ENCODE measurements at regions not wholly inside any gene's neighbourhood (a gene's known extent, or its start where the extent isn't known, plus 50 kb on each side); places are given as distances from the start of the nearest gene placed in this dataset.

DNA sequence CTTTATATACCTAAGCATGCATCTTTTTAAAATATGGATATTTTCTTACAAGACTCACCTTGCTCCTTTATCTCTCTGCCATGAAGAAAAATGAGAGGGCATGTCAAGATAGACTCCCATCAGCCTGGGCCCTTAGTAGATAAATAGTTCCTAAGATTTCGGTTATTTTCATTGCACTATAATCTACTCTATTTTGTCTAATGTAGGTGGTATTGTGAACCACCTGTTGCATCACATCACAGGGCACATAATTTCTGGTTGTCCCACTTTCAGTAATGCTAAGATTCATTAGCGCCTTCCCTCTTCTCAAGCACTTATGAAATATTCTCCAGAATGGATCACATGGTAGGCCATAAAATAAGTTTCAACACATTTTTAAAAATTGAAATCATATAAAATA lies 202.5 kb upstream of the ADRA1B start:
- Histone ChIP-seq H3K27me3 (ENCODE audit: control insufficient read depth, insufficient read depth, low read length) (no peaks in the 10 kb centered on the region), H3K4me3 (ENCODE audit: low read length) (no peak overlapping the region), H3K9me3 (replicated peaks; ENCODE audit: low read length) (no peaks in the 10 kb centered on the region), H3K9ac (ENCODE audit: low read depth, low read length) (no peak overlapping the region), H3K4me2 (ENCODE audit: low read length) (no peak overlapping the region), H3K36me3 (ENCODE audit: insufficient read depth, low read length) (no peaks in the 10 kb centered on the region), H3K4me1 (ENCODE audit: control insufficient read depth, insufficient read depth, low read length) (no peaks in the 10 kb centered on the region)

DNA sequence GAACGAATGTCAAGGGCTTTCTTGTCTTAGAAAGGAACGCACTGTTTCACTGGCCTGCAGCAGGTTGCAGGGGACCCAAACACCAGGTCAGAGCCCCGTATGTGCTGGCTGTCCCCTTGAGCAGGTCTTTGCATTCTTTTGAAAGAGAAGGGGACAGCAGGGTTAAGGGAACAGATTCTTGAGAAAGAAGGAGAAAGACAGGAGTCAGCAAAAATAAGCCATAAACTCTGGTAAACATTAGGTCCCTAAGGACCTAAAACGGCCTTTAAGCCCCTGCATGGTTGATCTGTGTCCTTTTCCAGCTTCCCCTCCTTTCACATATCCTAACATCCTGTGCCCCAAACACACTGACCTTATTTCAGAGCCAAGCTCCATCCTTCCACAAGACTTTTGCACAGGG lies 190.8 kb upstream of the ADRA1B start:
- Histone ChIP-seq H3K4me1 (ENCODE audit: control insufficient read depth, insufficient read depth, low read length) (no peaks in the 10 kb centered on the region), H3K9ac (ENCODE audit: low read depth, low read length) (no peak overlapping the region), H3K9me3 (replicated peaks; ENCODE audit: low read length) (no peaks in the 10 kb centered on the region), H3K4me2 (ENCODE audit: low read length) (no peak overlapping the region), H3K27me3 (ENCODE audit: control insufficient read depth, insufficient read depth, low read length) (no peaks in the 10 kb centered on the region), H3K36me3 (ENCODE audit: insufficient read depth, low read length) (no peaks in the 10 kb centered on the region), H3K4me3 (ENCODE audit: low read length) (no peak overlapping the region)

DNA sequence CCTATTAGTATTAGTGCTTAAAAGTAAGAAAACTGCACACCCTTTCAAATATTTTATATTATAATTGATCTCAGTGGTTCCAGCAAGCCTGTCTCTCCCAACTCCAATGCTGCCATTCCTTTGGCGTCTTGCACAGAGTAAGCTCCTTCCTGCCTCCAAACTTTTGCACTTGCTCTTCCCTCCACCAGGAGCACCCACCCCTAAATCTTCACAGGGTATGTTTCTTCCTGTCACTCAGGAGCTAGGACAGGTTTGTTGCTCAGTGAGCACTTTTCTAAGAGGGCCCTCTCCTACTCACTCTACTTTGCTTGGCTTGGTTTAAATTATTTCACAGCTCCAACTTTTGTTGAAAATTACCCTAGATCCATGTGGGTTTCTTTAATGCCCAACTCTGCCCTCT lies 189.1 kb upstream of the ADRA1B start:
- Histone ChIP-seq H3K9ac (ENCODE audit: low read depth, low read length) (no peak overlapping the region), H3K27me3 (ENCODE audit: control insufficient read depth, insufficient read depth, low read length) (no peaks in the 10 kb centered on the region)

GRCh38 chr5:159730285-159730684 lies 186.0 kb upstream of the ADRA1B start:
- no peaks in the 10 kb centered on the region for H3K36me3 ChIP-seq (ENCODE audit: insufficient read depth, low read length)
- no peaks in the 10 kb centered on the region for H3K27me3 ChIP-seq (ENCODE audit: control insufficient read depth, insufficient read depth, low read length)
- H3K4me1 ChIP-seq (ENCODE audit: control insufficient read depth, insufficient read depth, low read length) = peaks cover under 1% of the 10 kb centered on the region
- no peak overlapping the region for H3K9ac ChIP-seq (ENCODE audit: low read depth, low read length)
- no peak overlapping the region for H3K4me2 ChIP-seq (ENCODE audit: low read length)
- H3K4me3 ChIP-seq (ENCODE audit: low read length) = no peak overlapping the region
- no peaks in the 10 kb centered on the region for H3K9me3 ChIP-seq (replicated peaks; ENCODE audit: low read length)

More for the DNA sequence above, 189.1 kb upstream of the ADRA1B start:
- no peak overlapping the region for H3K4me2 ChIP-seq (ENCODE audit: low read length)
- no peaks in the 10 kb centered on the region for H3K4me1 ChIP-seq (ENCODE audit: control insufficient read depth, insufficient read depth, low read length)
- H3K9me3 ChIP-seq (replicated peaks; ENCODE audit: low read length) = no peaks in the 10 kb centered on the region
- H3K4me3 ChIP-seq (ENCODE audit: low read length) = no peak overlapping the region
- H3K36me3 ChIP-seq (ENCODE audit: insufficient read depth, low read length) = no peaks in the 10 kb centered on the region

DNA sequence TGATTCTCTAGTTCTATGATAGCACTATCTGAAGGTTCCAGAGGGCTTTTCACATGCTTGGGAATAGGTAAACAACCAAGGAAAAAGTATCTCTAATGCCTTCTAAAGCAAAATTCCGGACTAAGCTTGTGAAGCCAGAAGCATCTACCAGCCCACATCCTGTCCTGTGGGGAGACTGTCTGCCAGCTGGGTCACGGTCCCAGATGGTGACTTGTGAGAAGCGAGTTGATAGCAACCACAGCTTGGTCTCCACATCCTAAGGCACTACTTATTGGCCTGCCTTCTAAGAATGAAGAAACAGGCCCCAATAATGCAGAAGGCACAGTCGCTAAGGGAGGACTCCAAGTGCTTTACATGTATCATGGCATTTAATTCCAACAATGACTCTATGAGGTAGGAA lies 184.1 kb upstream of the ADRA1B start:
- Histone ChIP-seq H3K9ac (ENCODE audit: low read depth, low read length) (no peak overlapping the region), H3K4me1 (ENCODE audit: control insufficient read depth, insufficient read depth, low read length) (peaks cover 13% of the 10 kb centered on the region), H3K4me2 (ENCODE audit: low read length) (no peak overlapping the region), H3K9me3 (replicated peaks; ENCODE audit: low read length) (no peaks in the 10 kb centered on the region), H3K27me3 (ENCODE audit: control insufficient read depth, insufficient read depth, low read length) (no peaks in the 10 kb centered on the region), H3K36me3 (ENCODE audit: insufficient read depth, low read length) (no peaks in the 10 kb centered on the region), H3K4me3 (ENCODE audit: low read length) (no peak overlapping the region)

DNA sequence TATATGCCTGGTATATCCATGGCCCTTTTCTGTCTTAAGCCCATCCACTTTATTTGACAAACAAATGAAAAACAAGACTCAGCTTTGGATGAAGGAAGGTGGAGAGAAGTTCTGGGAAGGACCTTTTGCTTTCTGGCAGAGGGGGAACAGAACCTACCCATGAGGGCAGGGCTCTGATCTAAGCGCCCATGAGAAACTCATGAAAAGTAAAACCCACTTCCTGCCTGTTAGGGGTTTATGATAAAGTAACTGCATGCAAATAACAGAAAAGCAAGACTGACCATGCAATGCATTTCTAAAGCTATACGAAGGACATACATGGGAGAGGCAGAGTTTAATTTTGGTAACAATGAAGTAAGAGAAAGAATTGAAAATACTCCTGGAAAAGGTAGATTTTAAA lies 181.9 kb upstream of the ADRA1B start:
- H3K4me3 ChIP-seq (ENCODE audit: low read length) = no peak overlapping the region
- peaks cover 13% of the 10 kb centered on the region for H3K4me1 ChIP-seq (ENCODE audit: control insufficient read depth, insufficient read depth, low read length)
- no peaks in the 10 kb centered on the region for H3K27me3 ChIP-seq (ENCODE audit: control insufficient read depth, insufficient read depth, low read length)
- no peak overlapping the region for H3K9ac ChIP-seq (ENCODE audit: low read depth, low read length)
- H3K9me3 ChIP-seq (replicated peaks; ENCODE audit: low read length) = no peaks in the 10 kb centered on the region
- no peaks in the 10 kb centered on the region for H3K36me3 ChIP-seq (ENCODE audit: insufficient read depth, low read length)
- H3K4me2 ChIP-seq (ENCODE audit: low read length) = no peak overlapping the region

GRCh38 chr5:159735036-159735435 lies 181.2 kb upstream of the ADRA1B start:
- H3K27me3 ChIP-seq (ENCODE audit: control insufficient read depth, insufficient read depth, low read length) = no peaks in the 10 kb centered on the region
- H3K9me3 ChIP-seq (replicated peaks; ENCODE audit: low read length) = no peaks in the 10 kb centered on the region
- H3K4me3 ChIP-seq (ENCODE audit: low read length) = no peak overlapping the region
- H3K9ac ChIP-seq (ENCODE audit: low read depth, low read length) = no peak overlapping the region
- no peak overlapping the region for H3K4me2 ChIP-seq (ENCODE audit: low read length)
- H3K4me1 ChIP-seq (ENCODE audit: control insufficient read depth, insufficient read depth, low read length) = peaks cover 13% of the 10 kb centered on the region
- no peaks in the 10 kb centered on the region for H3K36me3 ChIP-seq (ENCODE audit: insufficient read depth, low read length)

DNA sequence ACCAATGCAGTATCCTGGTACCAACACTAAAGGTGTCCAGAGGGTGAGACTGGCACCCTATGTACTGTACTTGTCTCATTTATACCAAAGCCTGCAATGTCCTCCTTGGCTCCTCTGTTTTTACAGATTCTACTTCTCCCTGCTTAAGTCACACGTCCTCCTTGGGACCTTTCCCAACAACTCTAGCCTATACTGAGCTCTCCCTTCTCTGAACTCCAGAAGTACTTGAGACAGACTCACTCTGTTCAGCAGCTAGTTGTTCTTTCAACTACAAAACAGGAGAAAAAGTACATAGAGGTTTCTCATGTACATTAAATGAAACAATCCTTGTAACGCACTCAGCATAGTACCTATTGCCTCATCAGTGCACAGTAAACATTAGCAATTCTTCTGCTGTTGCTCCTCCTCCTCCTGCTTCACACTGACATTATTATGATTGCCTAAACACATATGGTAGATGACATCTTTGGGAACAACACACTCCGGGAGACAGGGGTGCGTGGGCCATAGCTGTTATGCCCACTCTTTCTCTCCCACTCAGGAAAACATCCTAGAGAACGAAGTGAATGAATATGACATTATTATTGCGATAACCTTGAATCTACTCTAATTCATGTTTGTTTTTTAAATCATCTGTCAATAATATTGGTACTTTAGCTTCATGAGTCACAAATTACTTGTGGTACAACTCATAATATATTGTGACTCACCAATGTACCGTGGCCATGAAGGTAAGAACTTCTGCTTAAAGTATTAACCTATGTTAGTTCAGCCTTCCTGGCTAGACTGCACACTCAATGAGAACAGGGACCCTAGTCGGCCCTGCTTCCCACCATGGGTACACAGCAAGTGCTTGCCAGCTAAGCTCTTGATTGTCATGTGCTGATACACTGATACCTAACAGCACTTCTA lies 180.3 kb upstream of the ADRA1B start:
- H3K36me3 ChIP-seq (ENCODE audit: insufficient read depth, low read length) = no peaks in the 10 kb centered on the region
- H3K9ac ChIP-seq (ENCODE audit: low read depth, low read length) = no peak overlapping the region
- H3K9me3 ChIP-seq (replicated peaks; ENCODE audit: low read length) = no peaks in the 10 kb centered on the region
- H3K4me3 ChIP-seq (ENCODE audit: low read length) = no peak overlapping the region
- no peaks in the 10 kb centered on the region for H3K27me3 ChIP-seq (ENCODE audit: control insufficient read depth, insufficient read depth, low read length)
- H3K4me1 ChIP-seq (ENCODE audit: control insufficient read depth, insufficient read depth, low read length) = peaks cover 13% of the 10 kb centered on the region
- H3K4me2 ChIP-seq (ENCODE audit: low read length) = no peak overlapping the region

GRCh38 chr5:159736844-159737243 lies 179.4 kb upstream of the ADRA1B start:
- Histone ChIP-seq H3K4me1 (ENCODE audit: control insufficient read depth, insufficient read depth, low read length) (peaks cover 13% of the 10 kb centered on the region), H3K9me3 (replicated peaks; ENCODE audit: low read length) (no peaks in the 10 kb centered on the region), H3K4me3 (ENCODE audit: low read length) (no peak overlapping the region), H3K4me2 (ENCODE audit: low read length) (no peak overlapping the region), H3K36me3 (ENCODE audit: insufficient read depth, low read length) (no peaks in the 10 kb centered on the region), H3K9ac (ENCODE audit: low read depth, low read length) (no peak overlapping the region), H3K27me3 (ENCODE audit: control insufficient read depth, insufficient read depth, low read length) (no peaks in the 10 kb centered on the region)

GRCh38 chr5:159737263-159737662 lies 179.0 kb upstream of the ADRA1B start:
- Histone ChIP-seq H3K27me3 (ENCODE audit: control insufficient read depth, insufficient read depth, low read length) (no peaks in the 10 kb centered on the region), H3K36me3 (ENCODE audit: insufficient read depth, low read length) (no peaks in the 10 kb centered on the region), H3K4me3 (ENCODE audit: low read length) (no peak overlapping the region), H3K9me3 (replicated peaks; ENCODE audit: low read length) (no peaks in the 10 kb centered on the region), H3K9ac (ENCODE audit: low read depth, low read length) (no peak overlapping the region), H3K4me1 (ENCODE audit: control insufficient read depth, insufficient read depth, low read length) (peaks cover 13% of the 10 kb centered on the region), H3K4me2 (ENCODE audit: low read length) (no peak overlapping the region)

DNA sequence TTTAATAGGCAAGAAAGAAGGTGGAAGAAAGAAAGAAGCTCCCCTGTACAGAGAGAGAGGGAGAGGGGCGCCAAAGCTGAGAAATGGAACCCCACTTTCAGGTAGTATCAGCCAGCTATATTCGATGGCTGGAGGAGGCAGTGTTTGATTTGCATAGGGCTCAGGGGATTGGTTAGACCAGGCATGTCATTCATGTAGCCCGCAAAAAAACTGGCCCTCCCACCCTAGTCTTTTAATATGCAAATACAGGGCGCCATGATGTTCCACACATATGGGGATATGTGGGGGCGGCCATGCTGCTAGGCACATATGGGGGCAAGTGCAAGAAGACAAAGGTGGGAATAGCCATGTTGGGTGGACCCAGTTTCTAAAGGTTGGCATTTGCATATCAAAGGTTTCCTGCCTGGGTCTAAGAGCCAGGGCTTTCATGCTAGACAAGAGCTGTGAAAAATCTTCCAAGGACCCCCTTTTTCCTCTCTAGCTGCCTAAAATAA lies 174.4 kb upstream of the ADRA1B start:
- no peak overlapping the region for H3K4me3 ChIP-seq (ENCODE audit: low read length)
- no peaks in the 10 kb centered on the region for H3K4me1 ChIP-seq (ENCODE audit: control insufficient read depth, insufficient read depth, low read length)
- no peaks in the 10 kb centered on the region for H3K9me3 ChIP-seq (replicated peaks; ENCODE audit: low read length)
- no peak overlapping the region for H3K4me2 ChIP-seq (ENCODE audit: low read length)
- no peaks in the 10 kb centered on the region for H3K27me3 ChIP-seq (ENCODE audit: control insufficient read depth, insufficient read depth, low read length)
- H3K9ac ChIP-seq (ENCODE audit: low read depth, low read length) = no peak overlapping the region
- H3K36me3 ChIP-seq (ENCODE audit: insufficient read depth, low read length) = no peaks in the 10 kb centered on the region

DNA sequence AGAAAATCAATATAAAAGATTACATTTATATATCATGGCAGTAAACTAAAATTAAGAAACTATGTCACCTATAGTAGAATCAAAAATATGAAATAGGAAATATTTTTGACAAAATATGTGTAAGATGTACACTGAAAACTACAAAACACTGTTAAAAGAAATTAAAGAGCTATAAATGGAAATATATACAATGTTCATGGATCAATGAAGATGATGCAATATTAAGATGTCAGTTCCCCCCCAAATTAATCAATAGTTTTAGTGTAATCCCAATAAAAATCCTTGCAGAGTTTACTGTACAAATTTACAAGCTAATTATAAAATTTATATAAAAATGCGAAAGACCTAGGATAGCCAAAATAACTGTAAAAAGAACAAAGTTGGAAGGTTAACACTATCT lies 173.0 kb upstream of the ADRA1B start:
- no peaks in the 10 kb centered on the region for H3K9me3 ChIP-seq (replicated peaks; ENCODE audit: low read length)
- H3K27me3 ChIP-seq (ENCODE audit: control insufficient read depth, insufficient read depth, low read length) = no peaks in the 10 kb centered on the region
- H3K4me2 ChIP-seq (ENCODE audit: low read length) = no peak overlapping the region
- no peak overlapping the region for H3K4me3 ChIP-seq (ENCODE audit: low read length)
- no peak overlapping the region for H3K9ac ChIP-seq (ENCODE audit: low read depth, low read length)
- no peaks in the 10 kb centered on the region for H3K4me1 ChIP-seq (ENCODE audit: control insufficient read depth, insufficient read depth, low read length)
- no peaks in the 10 kb centered on the region for H3K36me3 ChIP-seq (ENCODE audit: insufficient read depth, low read length)
